Esophagus muscularis mucosa (tissue), 4 donors: ENCODE measurements at regions not wholly inside any gene's neighbourhood (a gene's known extent, or its start where the extent isn't known, plus 50 kb on each side); places are given as distances from the start of the nearest gene placed in this dataset.

Experiments
- CTCF ChIP-seq, 3 experiments: fragments of 200-600 bp in 2 of 3; fragments of 450-650 bp in 1 of 3; sonication (generic) in 2 of 3; IDR thresholded peaks; one replicate each; pipeline ENCODE4 v1.5.1; 2017 to 2019; ENCODE audit warnings: antibody characterized with exemption in 3 of 3, mild to moderate bottlenecking in 2 of 3, moderate library complexity in 1 of 3
- EP300 ChIP-seq: sonication (generic); formaldehyde crosslinking; IDR thresholded peaks from one replicate; pipeline ENCODE4 v1.6.1; 2017; ENCODE audit warnings: antibody characterized with exemption
- POLR2A ChIP-seq: fragments of 450-650 bp; IDR thresholded peaks from one replicate; pipeline ENCODE4 v1.6.1; 2017; ENCODE audit warnings: antibody characterized with exemption, moderate library complexity, mild to moderate bottlenecking, low read depth
- POLR2AphosphoS5 ChIP-seq, 2 donors: sonication (generic); formaldehyde crosslinking; IDR thresholded peaks; one replicate each; pipeline ENCODE4 v1.6.1; 2017; ENCODE audit warnings: antibody characterized with exemption in 2 of 2

- TF ChIP-seq CTCF (IDR thresholded peaks at IDR 0.05) (no peak), EP300 (no peak), POLR2A (no peak), POLR2AphosphoS5 (IDR thresholded peaks at IDR 0.05) (no peak)
These were observed 98.4 kb upstream of the SEC11C start for GRCh38 chr18:59041296-59041695.
